Limb (tissue), 2 donors: ENCODE measurements at regions not wholly inside any gene's neighbourhood (a gene's known extent, or its start where the extent isn't known, plus 50 kb on each side); places are given as distances from the start of the nearest gene placed in this dataset.

ENCODE experiments used
- DNase-seq, 2 donors: peaks; one replicate each; pipeline ENCODE4 v3.0.0-alpha.2; 2016; ENCODE audit errors: extremely low spot score in 2 of 2

DNA sequence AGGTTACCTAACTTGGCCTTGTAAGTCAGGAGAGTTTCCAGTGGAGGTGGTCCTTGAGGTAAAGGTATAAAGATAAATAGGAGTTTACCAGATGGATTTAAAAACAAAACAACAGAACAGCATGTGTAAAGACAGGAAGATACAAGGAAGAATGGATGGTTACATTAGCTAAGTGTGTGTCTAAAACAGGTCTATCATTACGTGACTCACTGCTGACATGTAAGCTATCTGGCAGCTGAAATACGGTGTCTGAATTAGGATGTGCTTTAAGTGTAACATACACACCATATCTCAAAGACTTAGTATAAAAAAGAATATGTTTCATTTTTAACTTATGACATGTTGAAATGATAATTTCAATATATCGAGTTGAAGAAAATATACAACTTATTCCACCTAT lies 405.1 kb upstream of the ADAMTSL1 start:
- no peak for DNase-seq

DNA sequence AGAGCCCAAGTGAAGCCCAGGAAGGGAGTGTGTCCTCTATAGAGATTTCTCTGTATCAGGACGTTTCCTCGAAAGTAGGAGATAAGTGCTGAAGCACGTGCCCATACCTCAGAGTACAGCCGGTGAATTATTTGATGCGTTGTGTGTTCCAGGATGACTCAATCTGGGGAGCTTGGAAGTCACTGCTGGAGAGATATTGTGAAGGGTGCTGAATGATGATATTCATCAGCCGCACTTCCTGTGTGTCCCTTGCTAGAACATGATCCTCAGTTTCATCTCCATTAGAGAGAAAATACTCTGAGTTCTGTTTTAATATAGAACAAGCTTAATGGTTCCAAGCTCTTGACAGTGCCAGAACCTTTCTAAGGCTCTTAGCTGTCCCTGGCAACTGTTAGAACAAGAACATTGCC lies 402.3 kb upstream of the ADAMTSL1 start:
- no peak for DNase-seq

DNA sequence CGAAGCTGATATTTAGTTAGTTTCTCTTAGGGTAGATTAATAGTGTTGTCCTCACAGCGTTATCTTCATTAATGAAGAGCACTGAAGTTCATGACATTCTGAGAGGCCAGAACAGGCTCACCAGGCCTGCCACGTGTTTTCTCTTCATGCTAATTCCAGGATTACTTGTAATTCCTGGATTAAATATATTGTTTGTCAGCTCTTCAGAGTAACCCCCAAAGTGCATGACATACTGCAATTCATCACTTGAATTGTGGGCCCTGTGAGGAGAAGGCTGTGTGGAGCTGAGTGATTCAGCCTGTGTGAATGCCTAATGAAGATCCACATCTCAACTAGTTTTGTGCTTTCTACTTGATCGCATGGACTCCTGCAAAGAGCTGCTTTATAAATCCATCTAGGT lies 401.0 kb upstream of the ADAMTSL1 start:
- DNase-seq, result no peak

DNA sequence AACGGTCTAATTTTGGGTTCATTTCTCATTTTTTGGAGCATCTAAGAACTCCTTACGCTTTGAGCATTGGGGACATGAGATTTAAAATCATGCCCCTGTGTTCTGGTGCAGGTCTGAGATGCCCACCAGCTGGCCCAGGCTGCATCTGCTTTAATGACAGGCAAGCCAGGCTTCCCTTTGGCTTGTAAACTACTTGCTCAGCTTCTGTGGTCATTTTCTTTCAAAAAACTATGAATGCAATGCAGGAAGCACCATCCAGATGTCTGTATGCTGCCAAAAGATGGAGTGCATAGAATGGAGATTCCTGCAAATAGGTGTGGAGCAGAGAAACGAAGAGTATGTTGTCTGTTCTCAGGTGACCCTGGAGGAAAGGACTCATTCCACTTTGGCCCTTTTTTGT lies 399.9 kb upstream of the ADAMTSL1 start:
- no peak for DNase-seq

DNA sequence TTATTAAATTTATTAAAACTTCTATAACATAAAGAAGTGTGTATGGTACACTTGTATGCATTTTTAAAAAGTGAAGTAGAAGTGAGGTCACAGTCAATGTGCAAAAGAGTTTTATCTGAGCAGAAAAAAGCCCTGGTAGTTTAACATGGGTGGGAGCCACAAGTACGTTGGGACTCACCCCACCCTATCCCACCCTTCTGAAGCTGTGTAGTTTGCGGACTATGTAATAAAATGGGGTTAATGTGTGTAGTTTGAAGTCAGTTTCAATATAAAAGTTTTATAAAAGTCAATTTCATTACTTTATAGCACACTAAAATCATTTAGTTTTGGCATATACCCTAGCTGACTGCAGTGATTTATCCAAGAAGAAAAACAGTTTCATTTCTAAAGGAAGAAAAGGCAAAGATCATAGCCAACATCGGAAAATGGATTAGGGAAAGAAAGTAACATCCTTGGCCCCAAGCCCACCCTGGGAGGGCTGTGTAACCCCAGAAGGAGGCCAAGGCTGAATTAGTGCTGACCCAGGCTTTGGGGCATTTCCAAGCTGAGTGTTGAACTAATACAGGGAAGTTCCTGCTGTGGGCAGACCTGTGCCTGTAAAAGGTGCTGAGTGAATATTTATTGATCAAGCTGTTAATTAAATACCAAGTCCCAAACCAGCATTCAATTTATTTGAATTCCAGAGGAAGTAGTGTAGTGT lies 398.6 kb upstream of the ADAMTSL1 start:
- peak in 1 of 2 donors; percentile 8 for DNase-seq

DNA sequence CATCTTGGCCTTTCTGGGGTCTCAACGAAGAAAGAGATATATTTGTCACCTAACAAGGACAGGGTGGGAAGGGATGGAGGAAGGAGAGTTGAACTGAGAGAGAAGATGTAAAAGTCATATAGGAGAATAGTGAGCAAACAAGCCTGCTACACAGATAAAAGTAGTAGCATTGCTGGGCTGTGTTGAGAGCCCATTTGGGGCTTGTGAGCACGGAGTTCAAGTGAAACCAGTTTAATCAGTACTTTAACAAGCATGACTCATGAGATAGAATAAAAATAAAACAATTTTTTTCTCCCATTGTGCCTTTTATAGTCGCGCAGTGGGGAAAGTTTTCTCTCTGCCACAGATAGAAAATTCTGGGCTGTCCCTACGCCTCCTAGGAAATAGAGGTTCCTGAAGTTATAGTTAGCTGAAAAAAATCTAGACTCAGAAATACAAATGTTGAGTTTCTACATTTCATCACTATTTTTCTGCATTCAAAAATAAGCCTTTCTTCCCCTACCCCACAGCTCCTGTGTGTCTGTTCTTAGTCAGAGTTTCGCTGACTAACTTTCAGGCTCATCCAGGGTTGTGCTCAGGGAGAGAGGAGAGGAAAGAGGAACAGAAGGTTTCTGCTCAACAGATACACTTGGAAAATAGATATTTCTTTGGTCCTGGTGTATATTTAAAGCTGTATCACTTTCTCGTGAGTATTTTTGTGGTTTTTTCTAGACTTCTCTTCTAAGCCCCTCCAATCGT lies 395.8 kb upstream of the ADAMTSL1 start:
- DNase-seq, result no peak

DNA sequence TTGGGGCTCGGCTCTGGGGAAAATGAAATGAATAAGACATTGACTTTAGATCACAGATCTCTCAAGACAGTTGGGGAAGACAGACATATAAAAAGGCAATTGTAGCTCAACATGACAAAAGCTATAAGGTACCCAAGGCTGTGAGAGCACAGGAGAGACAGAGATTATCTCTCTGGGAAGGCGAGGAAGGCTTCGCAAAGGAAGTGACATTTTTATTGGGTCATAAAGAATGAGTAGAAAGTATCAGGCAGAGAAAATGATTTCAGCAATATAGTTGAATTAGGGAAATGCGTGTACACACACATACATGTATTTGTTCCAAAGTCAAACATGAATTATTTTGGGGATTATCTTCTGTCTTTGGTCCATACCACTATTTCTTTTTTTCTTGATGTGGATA lies 381.8 kb upstream of the ADAMTSL1 start:
- DNase-seq, result no peak

DNA sequence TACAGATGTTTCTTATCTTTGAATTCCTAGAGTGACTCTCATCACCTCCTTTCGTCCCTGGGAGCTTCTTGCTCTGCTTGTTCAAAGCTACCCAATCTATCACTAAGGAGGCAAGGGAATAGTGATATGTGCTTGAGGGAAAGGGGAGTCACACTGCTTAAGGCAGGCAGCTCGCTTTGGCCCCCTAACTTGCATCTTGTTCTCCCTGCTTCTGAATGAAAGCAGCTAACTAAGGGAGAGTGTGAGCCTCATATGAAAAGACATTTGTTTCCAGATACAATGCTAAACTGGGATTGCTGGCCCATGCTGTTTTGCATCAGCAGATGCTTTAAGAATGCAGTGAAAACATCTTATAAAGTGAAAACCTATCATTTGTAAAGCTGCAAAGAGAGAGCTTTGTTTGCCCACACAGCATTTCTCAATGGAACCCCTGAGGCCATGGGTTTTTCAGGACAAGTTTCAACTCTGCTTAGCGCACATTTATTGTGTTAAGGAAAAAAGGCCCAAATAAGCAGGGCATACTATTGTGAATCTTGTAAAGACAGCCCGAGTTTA lies 367.9 kb upstream of the ADAMTSL1 start:
- no peak for DNase-seq

DNA sequence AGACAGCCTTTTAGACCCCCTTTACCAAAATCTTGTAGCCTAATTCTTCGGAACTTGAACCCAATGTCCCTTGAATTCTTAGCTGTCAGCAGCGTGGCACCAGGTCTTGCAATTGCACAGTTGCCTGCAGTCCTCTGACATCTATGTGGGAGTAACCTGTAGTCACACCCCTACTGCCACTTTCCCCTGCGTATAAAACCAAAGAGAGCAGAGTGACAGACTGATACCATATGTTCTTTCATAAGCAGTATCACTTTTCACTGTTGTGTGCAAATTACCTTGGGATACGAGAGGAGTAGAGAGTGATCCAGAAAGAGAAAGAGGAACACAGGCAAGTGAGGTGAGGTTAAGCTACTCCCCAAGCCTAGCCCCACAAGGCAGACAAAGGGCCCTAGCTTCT lies 364.3 kb upstream of the ADAMTSL1 start:
- no peak for DNase-seq

DNA sequence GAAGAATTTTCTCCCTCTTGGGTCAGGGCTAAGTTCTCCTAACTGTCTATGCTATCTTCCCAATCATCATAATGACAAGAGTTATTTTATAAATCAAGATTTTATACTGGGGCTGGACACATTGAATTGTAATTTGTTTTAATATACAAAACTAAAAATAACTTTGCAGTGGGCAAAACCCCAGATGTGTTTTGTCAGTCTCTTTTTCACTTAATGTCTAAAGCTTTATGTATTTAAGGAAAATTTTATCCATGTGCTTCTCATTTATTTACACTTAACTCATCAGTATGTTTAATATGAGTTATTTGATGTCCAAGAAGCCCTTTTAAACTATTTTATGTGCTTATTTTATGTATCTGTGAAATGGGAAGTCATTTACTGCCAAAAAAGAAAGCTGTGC lies 362.8 kb upstream of the ADAMTSL1 start:
- no peak for DNase-seq

DNA sequence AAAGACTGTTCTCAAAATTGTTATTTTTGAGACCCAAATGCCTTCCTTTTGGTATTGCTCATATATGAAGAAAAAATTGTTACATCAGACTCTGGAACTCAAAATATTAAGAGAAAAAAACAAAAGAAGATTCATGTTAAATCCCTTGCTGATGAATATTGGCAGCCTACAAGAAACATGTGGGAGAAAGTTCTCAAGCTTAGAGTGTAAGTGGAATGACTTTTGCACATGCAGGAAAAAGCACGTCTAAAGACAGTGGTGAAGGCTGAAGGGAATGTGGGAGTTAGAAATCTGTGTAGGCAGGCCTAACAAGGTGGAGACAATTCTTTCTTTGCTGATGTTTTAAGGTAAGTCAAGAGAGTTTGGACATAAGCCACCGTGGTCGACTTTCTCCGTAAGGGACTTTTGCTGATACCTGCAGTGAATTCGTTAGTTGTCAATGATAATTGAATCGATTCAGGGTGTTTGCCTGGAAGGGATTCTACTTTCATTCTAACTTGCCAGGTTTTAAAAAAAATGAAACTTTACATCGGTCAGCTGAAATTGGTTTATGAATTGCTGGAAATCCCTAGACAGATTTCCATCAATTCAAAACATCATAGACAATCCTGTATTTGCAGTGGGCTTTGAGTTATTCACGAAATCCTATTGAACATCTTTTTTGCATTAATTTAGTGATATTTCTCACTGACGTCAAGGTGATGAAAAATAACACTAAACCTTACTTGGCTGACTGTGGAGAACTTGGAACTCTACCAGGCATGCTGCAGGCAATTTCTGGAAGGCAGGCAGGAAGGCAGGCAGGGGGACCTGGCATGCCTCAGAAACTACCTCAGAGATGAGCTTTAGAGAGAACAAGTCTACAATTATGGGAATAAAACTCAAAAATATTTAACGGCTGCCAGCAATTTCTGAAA lies 359.1 kb upstream of the ADAMTSL1 start:
- peak; percentile 57 to 76 for DNase-seq

DNA sequence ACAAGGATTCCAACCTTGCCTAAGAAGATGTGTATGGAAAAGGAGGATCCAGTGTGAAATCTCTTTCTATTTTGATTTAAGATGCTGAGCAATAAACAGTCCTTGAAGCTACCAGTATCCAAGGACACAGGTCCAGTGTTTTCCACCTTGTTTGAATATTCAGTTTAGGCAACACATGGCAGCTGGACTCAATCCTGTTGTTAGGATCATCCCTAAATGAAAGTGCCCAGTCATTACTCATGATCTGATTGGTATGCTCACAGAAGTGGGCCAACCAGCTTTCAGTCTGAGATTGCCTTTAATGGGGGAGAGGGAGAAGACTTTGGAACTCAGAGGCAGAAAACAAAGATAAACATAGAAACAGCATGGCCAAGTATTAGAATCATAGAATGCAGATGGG lies 355.7 kb upstream of the ADAMTSL1 start:
- DNase-seq, result no peak

DNA sequence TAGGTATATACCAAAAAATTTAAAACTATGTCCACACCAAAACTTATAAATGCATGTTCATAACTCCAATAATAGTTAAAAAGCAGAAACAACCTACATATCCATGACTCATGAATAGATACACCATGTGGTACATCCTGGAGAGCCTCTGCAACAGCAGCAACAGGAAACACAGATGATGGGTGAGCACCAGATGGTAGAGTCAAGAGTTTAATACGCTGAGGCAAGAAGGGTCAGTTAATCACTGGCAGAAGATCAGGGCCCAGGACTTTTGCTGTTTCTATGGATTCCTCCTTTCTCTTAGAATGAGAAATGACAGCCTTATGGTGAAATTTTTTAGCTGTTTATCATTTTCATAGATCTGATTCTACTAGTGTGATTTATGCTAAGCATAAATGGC lies 351.8 kb upstream of the ADAMTSL1 start:
- no peak for DNase-seq

DNA sequence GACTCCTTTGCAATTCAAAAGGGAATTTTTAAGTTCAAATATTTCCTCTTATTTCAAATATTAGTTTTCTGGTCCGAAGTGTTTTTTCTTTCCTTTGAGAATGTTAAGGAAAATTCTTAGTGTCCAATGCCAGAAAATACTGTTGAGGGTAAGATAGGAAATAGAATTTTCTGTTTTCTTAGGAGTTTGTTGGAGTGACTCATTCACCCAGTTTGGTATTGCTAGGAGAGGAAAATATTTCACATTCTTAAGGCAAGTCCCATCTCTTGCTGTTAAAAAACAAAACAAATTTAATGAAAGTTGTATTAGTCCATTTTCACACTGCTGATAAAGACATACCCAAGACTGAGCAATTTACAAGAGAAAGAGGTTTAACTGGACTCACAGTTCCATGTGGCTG lies 349.2 kb upstream of the ADAMTSL1 start:
- no peak for DNase-seq

DNA sequence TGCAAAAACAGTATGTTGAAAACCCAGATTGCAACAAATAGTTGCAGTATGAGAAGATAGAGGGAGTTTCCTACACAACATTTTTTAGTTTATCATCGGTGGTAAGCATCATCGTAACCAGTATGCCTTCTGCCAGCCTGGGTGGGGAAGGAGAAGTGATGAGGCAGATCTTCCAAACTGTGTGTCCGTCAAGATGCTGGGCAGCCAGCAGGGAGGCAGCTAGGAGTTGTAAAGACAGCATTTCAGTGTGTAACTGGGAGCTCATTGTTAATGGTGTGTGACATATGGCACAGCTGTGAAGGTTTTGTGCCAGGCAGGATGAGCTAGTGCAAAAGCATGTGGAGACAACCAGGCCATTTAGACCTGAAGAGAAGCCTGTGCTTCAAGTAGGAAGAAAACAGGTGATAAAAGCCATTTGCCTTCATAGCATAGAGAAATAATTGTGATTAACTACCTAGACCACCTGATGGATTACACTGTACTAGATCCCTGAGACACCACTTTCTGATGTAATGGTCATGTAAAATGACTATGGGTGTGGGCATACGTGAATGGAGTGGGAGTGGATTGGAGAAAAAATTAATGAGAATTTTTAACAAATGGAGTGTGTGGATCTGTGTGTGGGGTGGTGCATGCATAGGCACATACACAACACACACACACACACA lies 347.0 kb upstream of the ADAMTSL1 start:
- DNase-seq, result no peak

DNA sequence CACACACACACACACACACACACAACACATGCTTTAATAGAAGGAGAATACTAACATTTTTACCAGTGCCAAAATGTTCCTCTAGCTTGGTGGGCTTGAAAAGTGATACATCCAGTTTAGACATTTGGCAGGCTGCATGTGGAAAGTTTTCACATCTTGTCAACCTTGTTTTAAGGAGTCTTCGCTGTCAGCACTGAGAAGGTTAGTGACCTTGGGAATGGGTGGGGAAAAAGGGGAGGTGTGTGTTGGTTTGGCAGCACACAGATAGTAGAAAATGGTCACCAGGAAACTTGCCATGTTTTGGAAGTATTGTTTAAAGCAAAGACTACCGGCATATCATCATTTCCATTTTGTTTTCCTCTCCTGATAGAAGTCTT lies 346.5 kb upstream of the ADAMTSL1 start:
- no peak for DNase-seq

DNA sequence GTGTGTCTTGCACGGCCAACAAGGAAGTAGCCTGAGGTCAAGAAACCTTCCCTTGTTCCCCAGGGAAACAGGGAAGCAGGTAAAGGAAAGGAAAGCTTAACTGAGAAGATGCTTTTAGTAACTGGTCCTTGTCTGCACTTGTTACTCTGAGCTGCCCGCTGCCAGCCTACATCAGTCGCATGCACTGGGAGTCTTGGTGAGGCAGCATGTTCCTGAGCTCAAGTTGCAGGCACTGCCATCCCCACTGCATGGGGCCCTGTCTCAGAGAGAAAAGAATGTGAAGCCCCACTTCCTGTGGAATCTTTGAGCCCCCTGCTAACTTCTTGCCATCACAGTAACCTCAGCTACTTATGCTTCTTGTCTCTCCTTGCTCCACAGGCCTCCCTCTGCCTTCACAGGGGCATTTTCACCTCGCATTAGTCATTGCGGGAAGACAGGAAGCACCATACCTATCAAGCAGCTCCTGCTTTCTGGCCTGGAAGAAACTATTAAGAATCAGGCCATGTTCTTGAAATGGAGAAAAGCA lies 344.1 kb upstream of the ADAMTSL1 start:
- DNase-seq, result no peak

DNA sequence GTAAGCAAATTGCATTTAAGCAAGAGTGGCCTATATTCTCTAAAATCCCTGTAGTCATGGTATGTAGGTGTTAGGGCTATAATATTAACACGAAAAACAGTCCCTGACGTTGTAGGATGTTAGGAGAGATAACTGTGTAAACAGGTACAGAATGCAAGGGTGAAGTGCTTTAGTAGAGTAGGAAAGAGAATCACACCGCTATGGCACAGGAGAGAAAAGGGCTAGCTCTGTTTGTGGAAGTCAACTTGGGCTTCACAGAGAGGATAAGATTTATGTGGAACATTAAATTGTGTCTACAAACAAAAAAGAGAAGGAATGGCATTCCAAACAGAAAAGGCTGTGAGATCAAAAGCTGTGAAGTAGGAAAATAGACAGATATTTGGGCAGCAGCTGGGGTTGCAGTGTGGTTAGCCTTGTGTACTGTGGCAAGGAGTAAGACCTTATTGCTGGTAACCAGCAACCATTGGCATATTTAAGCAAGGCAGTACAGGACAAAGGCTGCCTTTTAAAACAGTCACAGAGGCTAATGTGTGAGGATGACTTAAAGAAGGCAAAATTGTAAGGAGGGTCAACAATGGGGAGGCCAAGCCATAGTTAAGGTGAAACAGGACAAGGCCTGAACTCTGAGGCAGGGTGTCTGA lies 337.5 kb upstream of the ADAMTSL1 start:
- DNase-seq, result no peak

DNA sequence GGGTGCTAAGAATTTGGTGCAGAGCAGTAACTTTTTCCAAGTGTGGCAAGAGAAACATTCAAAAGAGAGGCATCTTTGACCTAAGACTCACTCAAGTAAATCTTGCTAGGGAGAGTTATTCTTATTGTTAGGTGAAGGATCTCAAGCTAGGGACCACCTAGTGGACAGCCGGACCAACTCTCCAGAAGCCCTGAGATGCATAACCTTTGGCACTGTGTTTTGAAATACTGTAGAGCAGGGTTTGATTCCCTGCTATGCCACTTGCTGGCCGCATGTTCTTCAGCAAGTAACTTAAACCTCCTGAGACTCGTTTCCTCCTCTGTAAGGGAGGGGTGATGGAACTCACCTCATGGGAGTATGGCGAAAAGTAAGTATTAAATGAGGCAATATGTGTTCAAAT lies 336.1 kb upstream of the ADAMTSL1 start:
- DNase-seq, result no peak

DNA sequence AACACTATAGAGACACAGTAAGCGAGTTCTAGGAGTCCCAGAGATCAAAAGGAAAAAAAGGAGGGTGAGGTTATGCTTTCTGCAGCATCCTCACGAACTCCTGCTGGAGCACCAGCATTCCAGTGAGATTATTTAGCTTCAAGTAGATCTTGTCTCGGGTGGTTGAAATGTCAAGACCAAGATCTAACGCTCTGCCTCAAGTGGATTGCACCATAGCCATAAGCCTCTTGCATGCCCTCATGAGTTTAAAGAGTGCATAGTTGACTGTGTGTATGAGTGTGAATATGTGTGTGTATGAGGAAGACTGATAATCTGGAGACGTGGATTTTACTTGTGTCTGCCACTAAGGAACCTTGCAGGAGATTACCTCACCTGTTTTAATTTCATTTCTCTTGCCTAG lies 335.3 kb upstream of the ADAMTSL1 start:
- no peak for DNase-seq

DNA sequence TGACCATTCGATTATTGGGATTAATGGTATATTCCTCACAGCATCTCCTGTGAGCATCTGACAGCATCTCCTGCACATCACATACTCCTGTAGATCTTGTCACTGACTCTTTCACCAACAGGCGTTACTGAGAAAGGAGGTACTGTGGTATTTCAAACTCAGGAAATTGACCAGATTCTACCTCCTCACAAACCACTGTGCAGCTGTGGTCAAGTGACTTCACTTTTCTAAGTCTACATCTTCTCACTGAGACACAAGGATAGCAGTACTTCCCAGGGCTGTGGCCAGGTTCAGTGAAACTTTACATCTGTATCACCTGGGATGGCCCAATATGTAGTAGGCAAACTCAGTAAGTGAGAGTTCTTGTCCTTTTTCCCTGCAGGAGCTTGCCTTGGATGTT lies 332.3 kb upstream of the ADAMTSL1 start:
- no peak for DNase-seq
